ENCODE measurements at regions not wholly inside any gene's neighbourhood (a gene's known extent, or its start where the extent isn't known, plus 50 kb on each side); places are given as distances from the start of the nearest gene placed in this dataset.

DNA sequence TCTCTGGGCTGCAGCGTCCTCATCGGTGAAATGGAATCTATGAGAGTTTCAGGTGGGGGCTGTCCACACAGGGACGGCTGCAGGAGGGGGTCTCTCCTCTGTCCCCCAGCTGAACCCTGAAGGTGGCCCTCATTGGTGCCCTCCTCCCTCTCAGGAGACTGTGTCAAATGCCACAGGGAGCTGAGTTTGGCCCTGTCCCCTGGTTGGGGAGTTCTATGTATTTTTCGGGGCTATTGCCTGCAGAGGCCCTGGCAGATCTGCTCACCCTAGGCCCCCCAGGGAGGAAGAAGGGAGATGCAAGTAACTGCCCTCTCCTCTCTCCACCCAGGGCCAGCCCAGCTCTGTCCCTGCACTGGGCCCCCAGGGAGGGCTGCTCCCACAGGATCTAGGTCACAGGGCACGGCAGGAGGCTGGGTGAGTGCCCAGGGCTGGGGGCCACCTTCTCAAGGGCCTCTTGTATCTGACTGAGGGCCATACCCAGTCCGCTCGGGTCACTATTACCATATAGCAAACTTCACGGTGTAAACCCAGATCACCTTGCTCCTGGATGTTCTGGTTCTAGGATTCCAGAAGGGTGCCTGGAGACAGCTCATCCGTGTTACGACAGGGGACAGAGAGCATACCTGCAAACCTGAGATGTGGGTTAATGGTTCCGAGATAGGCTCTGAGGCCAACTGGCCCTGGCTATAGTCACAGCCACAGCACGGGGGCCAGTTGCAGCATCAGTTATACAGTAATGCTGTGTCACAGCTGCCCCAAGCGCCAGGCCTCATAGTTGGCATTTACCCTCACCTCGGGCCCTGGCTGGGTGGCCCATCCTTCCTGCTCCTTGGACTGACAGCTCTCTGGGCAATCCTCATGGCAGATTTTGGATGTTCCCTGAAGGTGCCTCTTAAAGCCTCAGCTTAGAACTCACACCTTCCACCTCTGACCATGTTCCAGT, 102.4 kb upstream of the PRR23E start:
- FAIRE-seq: no peak

DNA sequence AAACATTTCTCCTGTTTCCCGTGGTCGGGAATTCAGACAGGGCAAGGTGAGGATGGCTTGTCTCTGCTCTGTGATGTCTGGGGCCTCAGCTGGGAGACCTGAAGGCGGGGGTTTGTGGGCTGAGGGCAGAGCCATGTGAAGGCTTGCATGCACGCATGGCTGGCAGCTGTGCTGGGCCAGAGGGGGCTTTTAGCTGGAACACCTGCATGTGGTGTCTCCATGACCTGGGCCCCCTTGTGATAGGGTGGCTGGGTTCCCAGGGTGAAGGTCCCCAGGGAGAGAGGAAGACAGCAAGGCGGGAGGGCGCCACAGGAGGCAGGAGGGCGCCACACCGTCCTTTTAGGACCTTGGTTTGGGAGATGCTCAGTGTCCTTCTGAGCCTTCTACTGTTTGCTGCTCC, 101.6 kb upstream of the PRR23E start:
- no peak for FAIRE-seq

DNA sequence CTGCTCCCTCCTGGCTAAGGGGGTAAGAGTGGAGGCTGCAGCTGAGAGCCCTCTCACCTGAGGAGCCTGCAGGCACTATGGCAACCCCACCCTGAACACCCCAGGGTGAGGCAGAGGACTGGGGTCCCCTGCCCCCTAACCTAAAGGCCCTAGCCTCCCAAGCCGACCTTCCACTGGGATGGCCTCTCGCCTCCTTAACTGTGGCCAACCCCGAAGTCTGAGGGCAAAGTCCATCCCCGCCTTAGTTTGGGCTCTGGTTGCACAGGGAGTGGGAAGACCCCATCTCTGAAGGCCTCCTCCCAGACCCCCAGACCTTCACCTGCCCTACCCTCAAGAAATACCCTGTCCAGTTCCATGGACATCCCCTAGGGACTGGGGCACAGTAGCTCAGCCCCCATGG, 100.6 kb upstream of the PRR23E start:
- FAIRE-seq: no peak

DNA sequence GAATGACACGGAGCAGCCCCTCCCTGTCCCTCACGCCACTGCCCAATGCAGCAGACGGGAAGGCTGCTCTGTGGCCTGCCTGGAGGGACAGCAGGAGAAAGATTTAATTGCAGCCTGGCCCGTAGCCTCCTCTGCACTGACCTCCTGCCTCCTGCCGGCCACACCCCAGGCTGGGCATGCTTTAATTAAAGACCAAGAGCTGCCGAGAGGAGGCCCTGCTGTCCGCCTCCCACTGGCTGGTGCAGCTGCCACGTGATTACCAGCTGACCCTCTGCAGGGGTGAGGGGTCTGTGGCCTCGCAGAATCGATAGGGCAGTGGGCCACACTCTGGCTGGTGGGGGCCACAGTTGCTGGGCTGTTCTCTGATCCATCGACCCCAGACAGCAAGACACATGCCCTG, 100.2 kb upstream of the PRR23E start:
- no peak for FAIRE-seq

DNA sequence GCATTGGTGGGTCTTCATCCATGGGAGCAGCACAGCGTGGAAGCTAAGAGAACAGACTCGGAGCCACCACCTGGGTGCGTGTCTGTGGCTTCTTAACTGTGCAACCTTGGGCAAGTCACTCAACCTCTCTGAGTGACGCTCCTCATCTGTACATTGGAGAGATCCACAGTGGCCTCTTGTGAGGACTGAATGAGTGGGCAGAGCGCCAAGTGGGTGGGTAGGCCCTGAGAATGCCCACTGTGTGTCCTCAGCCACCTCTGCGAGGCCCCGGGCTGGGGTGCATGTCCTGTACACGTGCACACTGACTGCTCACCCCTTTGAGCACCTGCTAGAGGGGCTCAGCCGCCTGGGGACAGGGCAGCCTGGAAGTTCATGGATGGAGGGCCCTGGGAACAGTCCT, 99.6 kb upstream of the PRR23E start:
- FAIRE-seq: no peak

DNA sequence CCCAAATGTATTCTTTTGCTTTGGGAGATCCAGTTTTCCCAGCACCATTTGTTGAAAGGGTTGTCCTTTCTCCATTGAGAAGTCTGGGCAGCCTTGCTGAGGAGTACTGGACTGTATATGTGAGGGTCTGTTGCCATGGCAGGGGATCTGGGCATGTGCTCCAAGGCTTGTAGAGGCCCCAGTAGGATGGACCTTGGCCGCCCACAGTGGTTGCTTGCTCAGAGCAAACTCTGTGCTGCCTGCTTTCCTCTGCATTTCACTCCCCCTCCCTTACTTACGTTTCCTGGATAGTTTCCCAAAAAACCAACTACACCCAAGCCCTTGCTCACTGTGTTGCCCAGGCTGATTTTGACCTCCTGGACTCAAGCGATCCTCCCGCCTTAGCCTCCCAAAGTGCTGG, 97.2 kb upstream of the PRR23E start:
- no peak for FAIRE-seq

DNA sequence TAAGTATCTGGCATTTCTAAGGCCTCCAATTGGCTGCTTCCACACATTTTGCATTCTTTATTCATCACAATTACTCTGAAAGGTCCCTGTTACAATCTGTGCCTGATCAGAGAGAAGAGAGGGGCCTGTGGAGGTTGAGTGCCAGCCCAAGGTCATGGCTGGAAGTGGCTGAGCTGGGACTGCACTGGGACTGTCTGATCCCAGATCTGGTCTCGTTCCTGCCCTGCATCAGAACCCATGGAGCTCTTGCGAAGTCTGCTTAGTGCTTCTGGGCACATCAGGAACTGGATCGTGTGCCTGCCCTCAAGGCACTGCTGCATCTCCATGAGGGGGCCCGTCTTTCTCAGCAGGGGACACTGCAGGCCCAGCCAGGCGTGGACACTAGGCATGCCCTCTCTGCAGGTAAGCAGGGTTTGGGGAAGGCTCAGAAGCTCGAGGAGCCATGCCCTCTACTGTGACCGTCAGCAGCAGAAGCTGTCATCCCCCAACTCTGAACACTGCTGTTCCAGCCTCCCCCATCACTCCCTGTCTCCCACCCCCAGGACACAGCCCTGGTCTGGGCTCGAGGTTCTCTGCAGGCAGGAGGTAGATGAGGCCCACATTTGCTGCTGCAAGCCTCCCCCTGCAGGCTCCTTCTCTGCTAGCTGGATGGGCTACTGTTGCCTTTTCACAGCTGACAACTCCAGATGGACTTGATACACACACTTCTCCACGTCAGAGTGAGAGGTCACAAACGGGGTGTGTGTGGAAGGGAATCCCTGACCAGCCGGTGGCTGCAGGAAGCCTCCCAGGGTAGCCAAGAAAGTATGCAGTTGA, 96.5 kb upstream of the PRR23E start:
- no peak for FAIRE-seq

DNA sequence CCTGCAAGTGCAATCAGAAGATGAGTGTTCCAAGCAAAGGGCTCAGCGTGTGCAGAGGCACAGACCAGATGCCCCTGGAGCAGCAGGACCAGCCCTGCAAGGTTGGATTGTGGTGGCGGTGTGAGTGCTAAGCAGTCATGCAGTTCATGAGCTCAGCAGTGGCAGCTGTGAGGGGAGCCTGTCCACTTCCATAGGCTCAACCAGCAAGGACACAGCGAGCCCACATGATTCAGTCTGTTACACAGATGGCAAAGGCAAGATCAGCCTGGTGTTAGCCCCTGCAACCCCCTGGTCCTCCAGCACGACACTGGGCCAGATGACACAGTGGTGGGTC, 95.9 kb upstream of the PRR23E start:
- no peak for FAIRE-seq

DNA sequence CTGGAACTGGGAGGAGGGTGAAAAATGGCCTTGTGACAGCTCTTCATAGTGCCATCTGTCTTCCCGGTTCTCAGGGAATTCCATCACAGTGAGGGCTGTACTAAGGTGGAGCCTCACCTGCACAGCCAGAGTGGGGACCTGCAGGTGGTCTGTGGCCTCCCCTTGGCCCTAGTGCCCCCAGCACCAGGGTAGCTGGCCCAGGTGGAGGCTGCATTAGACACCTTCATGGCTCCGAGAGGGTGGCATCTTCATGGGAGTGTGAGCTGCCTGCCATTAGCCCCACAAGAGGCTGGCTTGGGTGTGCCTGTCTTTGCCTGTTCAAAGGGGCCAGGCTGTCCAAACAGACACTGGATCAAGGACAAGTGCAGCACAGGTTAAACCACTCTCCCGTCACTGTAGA, 95.5 kb upstream of the PRR23E start:
- no peak for FAIRE-seq

DNA sequence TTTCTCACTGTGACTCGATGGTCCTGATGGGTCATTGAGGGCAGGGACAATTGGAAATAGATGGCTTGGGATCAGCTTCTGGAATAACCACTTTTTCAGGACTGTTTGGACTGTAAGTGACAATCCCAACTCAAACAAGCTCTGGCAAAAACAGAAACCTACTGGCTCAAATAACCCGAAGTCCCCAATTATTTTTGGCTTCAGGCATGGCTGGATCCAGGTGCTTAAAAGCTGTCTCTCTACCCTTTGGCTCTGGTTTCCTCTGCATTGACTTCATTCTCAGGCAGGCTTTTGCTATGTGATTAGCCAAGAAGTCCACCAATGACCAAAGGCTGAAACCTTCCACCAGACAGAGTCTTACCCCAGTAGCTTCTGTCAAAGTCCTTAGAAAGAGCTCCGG, 92.9 kb upstream of the PRR23E start:
- no peak for FAIRE-seq

DNA sequence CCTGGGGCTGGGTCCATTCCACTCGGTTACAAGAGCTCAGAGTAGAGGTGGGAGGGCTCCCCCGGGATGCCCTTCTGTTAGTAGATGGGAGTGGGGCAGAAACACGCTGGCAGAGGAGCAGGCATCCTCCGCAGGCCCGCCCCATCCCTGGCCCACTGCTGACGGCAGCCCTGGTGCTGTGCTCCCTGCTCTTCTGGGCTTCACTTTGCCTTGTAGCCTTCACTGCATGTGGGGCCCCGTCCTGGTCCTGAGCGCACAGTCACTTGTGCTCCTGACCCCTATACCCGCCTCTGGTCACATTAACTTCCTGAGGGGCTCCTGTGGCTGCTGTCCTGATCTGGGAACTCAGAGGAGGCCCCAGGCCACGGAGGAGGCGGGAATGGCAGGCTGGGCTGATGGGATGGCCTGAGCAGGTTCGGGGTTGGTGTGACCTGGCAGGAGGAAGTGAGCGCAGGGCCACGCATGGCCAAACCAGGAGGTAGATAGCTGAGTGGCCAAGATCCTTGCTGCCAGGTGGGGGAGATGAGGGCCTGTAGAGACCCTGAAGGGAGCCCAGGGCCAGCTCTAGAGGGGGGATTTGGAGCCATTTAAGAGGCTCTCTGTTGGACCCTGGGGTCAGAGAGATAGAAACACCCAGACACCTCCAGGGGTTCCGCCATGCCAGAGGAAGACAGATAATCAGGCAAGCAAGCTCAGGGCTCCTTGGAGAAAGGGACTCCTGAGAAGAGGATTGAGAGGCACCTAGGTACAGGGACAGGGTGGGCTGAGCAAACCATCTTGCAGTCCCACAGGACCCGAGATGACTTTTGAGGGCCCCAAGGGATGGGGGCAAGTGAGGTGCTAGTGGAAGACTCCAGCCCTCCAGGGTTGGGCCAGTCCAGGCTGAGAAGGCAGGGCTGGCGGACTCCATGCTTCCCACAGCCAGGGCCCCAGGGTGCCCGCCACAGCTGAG, 92.2 kb upstream of the PRR23E start:
- no peak for FAIRE-seq

DNA sequence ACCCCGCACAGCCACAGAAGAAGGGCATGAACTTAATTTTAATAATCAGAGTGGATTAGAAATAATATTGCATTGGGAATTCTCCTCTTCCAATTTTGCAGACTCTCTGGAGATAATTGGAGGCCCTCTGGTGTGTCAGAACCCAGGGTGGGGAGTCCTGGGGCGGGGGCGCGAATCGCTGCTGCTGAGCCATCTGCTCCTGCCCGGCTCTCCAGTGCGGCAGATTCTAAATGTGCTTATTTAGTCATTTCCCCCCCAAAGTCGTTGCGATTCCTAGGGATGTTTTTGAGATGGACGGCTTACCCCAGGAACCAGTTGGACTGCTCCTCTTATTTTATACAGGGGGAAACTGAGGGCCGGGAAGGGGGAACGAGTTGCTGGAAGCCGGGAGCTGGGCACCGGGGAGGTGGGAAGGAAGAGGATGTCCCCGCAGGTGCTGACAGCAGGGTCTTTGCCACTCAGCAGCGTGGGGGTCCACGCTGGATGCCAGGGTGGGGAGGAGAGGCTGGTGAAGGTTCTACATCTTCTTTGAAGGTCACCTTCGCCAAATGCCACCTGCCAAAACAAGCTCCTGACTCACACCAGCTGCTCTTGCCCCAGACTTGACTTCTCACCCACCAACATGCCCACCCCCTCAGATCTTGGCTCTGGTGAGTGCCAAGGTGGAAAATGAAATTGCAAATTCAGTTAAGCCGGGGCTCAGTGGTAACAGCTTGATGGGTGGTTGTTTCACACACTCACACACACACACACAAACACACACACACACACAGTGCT, 91.3 kb upstream of the PRR23E start:
- no peak for FAIRE-seq

DNA sequence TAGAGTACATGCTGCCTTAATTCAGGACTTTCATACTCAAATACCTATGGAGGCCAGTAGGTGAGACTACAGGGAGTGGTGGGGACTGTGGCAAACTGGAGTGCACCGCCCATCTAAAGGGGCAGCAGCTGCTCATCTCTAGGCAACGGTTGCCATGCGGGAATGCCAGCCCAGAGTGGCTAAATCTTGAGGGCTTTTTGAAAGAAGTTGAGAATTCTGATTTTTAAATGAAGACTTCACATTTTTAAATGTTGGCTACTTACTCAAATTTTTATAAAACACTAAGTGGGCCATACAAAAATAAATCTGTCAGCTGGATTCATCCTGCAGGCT, 90.8 kb upstream of the PRR23E start:
- no peak for FAIRE-seq

DNA sequence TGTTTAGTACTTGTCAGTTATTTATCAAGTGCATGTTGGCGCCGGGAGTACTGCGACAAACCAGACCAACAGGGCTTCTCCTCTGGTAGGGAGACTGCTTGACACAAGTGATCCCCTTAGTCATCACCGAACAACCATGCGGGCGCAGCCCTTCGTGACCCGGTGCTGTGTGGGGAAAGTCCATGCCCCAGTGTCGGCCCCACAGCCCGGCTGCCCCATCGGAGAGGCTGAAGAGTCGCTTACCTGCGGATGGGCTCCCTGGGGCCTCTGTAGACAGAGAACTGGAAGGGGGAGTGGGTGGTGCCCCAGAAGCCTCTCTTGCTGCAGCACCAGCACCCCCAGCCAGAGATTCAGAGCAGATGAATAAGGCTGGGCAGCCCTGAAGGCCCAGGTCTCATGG, 90.3 kb upstream of the PRR23E start:
- FAIRE-seq: no peak

DNA sequence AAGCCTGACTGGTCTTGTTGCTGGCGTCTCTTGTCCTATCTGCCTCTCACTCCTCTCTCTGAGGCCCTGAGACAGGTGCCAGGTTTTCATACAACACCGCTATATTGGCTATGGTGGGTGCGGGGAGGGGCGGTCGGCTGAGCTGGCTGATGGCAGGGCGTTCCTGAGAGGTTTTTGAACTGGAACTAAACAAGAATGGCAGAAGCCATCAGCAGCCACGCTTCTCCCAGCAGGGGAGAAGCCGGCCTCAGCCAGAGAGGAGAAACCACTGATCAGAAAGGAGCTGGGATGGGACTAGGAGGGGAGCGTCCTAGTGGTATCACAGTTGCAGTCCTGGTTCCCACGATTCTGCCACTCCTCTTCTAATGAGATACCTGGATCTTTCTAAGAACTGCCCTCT, 89.9 kb upstream of the PRR23E start:
- no peak for FAIRE-seq

DNA sequence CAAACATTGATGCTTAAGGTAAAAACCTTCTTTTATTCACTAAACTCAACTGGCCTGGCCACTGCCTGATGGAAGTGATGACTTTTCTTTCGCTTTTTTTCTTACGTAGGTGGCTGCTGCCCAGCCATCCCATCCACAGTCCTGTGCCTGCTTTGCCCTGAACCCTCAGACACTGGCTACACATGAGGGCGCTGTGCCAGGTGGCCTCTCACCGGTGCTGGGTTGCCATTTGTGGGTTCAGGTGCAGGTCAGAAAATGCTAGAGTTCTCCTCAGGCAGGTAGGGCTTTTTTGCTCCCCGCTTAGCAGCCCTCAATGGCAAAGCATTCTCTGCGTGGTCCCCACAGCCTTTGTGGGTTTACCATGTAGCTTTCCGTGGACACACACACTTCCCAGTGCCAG, 88.3 kb upstream of the PRR23E start:
- FAIRE-seq: no peak

DNA sequence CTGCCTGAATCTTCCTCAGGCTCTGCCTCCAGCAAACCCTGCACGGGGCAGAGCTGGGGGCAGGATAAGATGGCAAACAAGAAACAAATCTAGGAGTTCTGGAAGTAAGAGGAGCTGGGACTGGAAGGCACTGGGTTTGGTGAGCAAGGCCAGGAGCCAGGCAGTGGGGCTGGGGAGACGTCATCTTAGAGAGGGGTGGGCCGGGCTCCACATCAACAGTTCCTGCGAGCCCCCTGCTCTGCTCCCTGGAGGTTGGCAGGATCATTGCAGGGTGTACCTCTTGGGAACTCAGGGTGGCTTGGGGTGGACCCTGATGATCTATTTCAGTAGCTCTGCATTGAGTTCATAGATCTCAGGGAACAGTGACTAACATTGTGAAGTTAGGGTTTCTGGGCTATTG, 87.3 kb upstream of the PRR23E start:
- FAIRE-seq: no peak

DNA sequence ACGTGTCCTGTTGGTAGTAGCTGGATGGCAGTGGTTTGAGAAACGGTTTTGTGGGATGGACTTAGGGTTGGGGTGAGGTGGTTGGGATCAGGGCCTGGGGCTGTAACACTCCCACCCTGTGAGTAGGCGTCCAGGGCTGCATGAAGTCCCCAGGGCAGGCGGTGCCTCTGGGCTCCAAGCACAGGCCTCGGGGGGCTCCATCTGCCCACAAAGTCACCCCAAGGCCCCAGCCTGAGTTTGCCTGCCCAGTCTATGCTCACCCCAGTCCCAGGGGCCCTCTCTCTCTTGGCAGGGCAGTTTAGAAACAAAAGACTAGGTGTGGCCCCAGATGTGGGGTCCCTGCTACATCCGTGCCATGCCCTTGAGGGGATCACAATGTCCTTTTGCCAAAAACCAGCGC, 86.9 kb upstream of the PRR23E start:
- FAIRE-seq: no peak

DNA sequence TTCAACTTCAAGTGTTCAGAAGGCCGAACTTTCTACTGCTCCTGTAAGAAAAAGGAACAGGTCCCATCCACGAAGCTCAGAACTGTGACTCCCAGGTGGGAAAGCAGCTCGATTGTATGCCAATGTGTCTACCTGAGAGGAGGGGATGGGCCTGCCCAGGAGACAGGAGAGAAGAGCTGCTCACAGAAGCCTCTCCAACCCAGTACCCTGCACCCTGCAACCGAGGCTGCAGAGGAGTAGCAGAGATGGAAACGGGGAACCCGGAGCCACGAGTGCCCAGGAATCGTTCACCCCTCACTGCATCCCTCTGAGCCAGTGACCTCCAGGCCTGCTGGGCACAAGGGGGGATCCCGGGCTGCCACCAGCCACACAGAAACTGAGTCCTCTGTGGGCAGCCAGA, 86.5 kb upstream of the PRR23E start:
- FAIRE-seq: no peak

DNA sequence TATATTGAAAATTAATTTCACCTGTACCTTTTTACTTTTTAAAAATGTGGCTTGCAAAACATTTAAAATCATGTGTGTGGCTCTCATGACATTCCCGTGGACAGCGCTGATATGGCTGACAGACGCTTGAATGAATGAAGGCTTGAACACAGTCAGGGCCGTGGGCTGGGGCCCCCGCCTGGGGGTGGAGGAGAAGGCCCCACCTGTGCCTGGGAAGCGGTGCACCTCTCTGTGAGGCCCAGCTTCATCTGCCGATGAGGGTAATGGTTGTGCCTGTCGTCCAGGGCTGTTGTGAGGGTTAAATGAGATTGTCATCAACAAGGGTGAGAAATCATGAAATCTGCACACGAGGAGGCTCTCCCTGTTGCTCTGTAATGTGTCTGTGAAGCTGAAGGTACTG, 85.9 kb upstream of the PRR23E start:
- FAIRE-seq: no peak

DNA sequence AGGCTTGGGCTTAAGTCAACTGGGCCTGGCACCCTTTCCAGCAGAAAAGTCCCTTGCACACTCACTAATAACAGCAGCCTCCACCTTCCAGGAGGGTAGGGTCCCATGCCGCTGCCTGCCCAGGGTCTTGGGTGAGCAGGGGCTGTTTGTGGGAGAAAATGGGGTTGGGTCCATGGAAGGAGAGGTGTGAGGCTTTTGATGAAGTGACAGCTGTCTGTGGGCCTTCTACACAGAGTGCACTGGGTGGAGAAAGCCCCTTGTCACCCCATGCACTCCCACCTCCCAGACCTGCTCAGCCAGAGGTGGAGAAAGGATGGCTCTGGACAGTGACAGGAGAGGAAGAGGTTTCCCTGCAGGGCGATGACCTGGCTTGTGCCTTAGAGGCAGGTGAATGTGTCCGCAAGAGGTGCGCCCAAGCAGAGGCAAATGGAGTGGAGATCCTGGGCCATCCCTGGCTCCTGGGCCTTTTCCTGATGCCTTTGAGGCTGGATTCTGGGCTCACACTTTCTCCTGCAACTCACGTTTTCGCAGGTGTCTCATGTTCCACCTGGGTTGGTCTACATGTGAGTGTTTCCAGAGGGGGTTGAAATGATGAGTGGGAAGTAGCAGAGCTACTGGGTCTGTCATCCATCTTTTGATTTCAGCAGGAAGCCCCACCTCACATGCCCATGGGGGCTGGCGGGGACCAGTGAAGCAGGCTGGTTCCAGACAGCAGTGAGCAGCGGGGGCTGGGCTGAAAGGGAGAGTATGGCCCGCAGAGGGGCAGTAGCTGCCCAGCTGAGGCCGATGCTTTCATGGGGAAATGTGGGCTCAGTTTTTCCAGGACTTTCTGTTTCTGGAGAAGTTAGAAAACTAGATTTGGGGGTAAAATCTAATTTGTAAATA, 85.2 kb upstream of the PRR23E start:
- no peak for FAIRE-seq

DNA sequence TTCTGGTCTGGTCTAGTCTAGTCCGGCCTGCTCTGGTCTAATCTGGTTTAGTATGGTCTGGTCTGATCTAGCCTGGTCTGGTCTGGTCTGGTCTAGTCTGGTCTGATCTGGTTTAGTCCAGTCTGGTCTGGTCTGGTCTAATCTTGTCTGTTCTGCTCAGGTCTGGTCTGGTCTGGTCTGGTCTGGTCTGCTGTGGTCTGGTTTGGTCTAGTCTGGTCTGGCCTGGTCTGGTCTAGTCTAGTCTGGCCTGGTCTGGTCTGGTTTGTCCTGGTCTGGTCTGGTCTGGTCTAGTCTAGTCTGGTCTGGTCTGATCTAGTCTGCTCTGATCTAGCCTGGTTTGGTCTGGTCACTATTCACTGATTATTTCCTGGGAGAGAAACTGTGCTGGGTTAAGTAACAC, 84.1 kb upstream of the PRR23E start:
- no peak for FAIRE-seq
